NT2/D1 (cell line): ENCODE measurements at regions not wholly inside any gene's neighbourhood (a gene's known extent, or its start where the extent isn't known, plus 50 kb on each side); places are given as distances from the start of the nearest gene placed in this dataset.

Source experiments
- SUZ12 ChIP-seq: IDR thresholded peaks from 2 replicates; pipeline ENCODE4 v1.6.1; 2011; ENCODE audit not compliant: insufficient read length, insufficient read depth; ENCODE audit errors: extremely low read depth
- YY1 ChIP-seq: IDR thresholded peaks from 2 replicates; pipeline ENCODE4 v1.6.1; 2011; ENCODE audit not compliant: insufficient read length, insufficient read depth
- ZNF274 ChIP-seq: IDR thresholded peaks from 2 replicates; pipeline ENCODE4 v1.6.1; 2011; ENCODE audit warnings: mild to moderate bottlenecking, low read depth, low read length

DNA sequence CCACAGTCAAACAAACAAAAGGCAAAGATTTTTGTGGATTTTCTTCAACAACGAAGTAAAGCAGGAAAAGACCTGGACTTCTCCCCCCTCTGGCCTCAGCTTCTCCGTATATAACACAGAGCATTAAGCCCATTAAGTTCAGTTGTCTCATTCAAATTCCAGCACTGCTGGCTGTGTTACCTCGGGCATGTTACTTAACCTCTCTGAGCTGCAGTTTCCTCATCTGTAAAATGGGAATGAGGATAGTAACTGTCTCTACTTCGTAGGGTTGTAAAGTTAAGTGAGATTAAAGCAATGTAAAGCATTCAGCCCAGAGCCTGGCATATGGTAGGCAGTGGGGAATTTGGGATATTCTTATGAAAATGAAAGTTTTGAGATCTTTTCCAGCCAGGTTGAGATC is 92.7 kb upstream of the SMIM23 start:
- TF ChIP-seq YY1 (no peak), SUZ12 (no peak), ZNF274 (no peak)
